NCI-H446 (cell line): ENCODE measurements at regions not wholly inside any gene's neighbourhood (a gene's known extent, or its start where the extent isn't known, plus 50 kb on each side); places are given as distances from the start of the nearest gene placed in this dataset.
A peak's percentile ranks its signal among the peaks of the same experiment; 100 is the strongest.

ENCODE experiments used
- DNase-seq, 2 experiments: peaks; one replicate each; lab custom pipeline; 2025; lab: John Stamatoyannopoulos, UW

DNA sequence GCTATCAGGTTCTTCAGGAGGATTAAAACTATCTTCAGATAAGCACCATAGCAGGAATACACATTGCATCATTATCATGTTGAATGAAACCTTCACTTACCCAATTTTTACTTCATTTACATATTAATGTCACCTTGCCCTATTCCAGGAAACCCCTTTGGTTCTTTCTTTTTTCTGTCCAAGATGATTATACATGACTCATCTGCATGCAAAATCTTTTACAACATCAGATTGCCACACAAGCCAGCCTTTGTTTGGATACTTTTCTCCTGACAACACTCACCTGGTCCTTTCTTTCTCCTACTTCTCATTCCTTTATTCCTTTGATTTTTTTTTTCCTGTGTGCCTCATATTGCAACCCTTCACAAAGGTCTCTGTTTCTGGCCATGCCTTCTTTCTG lies 200.5 kb upstream of the POU3F2 start:
- no peak for DNase-seq

DNA sequence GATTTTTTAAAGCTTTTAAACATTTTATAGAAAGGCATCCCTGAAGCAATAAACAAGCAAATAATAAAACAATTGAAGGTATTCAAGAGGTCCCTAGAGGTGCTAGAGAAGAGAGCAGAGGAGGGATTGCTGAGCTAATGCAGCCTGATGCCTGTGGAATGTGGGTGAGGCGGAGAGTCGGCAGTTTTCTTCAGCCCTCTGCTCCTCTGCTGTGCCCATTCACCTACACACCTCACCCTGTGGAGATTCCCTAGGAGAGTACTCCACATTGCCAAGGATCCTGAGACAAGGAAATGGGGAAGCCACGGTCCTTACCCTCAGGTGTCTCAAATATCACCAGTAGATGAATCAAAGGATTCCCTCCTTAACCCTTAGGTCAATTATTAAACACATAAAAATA lies 199.8 kb upstream of the POU3F2 start:
- no peak for DNase-seq

- DNase-seq = no peak
Observed at GRCh38 chr6:98635191-98635590, 199.2 kb upstream of the POU3F2 start.

DNA sequence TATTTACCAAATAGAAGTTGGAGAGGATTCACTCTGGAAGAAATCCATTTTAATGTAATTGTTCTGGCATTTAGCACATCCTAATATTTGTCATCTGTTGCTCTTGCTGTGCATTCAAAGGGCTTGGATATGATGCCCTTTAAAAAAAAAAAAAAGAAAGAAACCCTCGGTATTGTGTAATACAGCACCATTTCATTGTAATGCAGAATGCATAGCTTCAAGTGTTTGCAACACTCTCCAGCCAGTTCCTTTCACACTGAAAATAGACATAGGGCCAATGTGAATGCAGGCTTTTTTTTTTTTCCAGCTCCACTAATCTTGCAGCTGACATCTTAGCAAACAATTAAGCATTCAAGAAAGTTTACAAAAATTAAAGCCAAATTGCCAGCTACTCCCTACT lies 197.4 kb upstream of the POU3F2 start:
- DNase-seq = no peak

GRCh38 chr6:98639089-98639635 lies 195.2 kb upstream of the POU3F2 start:
- DNase-seq = no peak

- no peak for DNase-seq
Observed at GRCh38 chr6:98640366-98640765, 194.0 kb upstream of the POU3F2 start.

- DNase-seq = peak in 1 of 2 experiments; percentile 0
Observed at GRCh38 chr6:98641949-98642719, 192.2 kb upstream of the POU3F2 start.

DNA sequence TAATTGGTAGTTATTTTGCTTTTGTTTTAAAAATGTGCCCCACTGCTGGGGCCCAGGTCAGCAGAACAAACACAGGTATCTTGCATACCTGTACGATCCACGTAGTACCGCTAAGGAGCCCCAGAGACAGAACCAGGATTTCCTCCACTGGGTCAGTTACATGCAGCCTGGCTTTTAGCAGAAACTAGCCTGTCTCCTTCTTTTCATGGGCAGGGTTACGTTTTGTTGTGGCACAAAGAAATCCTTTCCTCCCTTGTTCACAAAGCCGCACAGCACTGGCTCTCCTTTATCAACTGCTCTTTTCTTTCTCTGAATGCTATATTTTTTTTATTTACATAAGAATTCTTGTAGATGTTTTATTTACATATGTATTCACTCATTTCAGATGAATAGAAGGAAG lies 190.3 kb upstream of the POU3F2 start:
- no peak for DNase-seq

- DNase-seq = no peak
Observed at GRCh38 chr6:98648211-98648914, 186.0 kb upstream of the POU3F2 start.

DNA sequence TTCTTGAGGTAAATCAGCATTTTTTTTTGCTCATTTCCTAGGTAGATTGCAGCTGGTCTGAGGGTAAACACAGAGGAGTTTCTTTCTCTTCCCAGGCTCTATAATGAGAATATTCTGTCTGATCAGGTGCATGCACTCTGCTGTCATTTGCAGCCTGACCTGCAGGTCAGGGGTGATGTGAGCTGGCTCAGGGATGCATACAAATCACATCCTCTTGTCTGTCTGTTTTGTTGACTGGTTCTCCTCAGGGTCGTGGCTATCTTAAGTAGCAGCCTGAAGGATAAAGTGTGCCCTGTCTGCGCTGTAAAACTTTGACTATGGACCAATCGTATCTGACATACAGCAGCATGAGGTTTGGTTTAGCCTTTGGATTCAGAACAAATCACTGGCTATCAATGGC lies 183.4 kb upstream of the POU3F2 start:
- no peak for DNase-seq

- no peak for DNase-seq
Observed at GRCh38 chr6:98653179-98653578, 181.2 kb upstream of the POU3F2 start.

GRCh38 chr6:98657764-98658163 lies 176.6 kb upstream of the POU3F2 start:
- DNase-seq = no peak

DNA sequence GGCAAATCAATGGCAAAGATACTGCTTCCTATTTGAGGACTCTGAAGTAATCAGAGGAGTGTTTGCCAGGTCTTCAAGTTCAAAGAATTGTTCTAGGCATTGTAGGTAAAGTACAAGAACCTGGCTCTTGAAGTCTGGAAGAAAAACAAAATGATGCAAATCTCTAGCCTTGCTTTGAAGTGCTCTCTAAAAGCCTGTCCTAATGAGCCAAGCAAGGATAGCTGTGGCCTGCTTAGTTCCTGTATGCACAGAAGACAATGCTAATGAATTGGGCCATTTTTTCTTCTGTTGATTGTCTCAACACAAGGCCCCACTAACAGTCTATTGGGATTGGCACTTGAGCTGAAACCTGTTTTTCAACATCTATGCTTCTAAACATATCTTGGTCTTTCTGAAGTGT lies 165.0 kb upstream of the POU3F2 start:
- no peak for DNase-seq

GRCh38 chr6:98670045-98670746 lies 164.2 kb upstream of the POU3F2 start:
- no peak for DNase-seq

- peak in 1 of 2 experiments; percentile 6 for DNase-seq
Observed at GRCh38 chr6:98672681-98673475, 161.5 kb upstream of the POU3F2 start.

- no peak for DNase-seq
Observed at GRCh38 chr6:98678481-98678880, 155.9 kb upstream of the POU3F2 start.

DNA sequence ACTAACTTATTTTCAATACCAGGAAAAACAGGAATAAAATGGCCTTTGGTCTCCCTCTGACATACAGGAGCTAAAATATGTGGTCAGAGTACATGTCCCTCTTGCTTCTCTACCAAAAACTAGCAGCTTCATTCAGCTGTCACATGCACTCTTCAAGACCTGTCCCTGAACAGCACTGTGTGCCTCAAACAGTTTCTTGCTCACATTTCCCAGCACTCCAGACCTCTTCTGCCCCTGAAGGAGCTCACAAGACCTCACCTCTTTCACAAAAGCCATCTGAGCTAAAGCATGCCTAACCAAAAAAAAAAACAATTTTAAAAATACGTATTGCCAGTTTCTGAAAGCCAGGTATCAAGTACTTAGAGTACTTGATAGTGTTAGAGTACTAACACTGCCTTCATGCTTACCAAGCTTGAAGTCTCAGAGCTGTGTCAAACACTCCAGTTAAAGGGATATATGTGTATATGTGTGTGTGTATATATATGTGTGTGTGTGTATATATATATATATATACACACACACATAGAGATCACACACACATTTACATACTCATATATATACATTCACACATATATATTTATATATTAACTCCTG lies 148.3 kb upstream of the POU3F2 start:
- DNase-seq = no peak

DNA sequence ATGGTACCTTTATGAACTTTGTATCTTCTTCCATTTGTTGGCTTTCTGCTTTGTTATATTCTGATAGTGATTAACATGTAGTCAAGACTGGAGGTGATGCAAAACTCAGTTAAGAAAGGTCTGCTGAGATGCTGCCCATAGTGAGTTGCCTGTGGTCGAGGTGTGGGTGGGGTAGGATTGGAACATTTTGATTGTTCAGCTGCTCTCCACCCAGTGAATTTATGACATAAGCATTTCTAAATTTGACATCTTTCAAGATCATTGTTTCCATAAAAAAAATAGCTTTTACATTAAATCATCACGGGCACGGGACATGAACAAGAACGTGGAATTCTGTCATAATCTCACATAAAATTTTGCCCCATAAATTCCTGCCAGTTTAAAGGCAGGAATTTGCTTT lies 146.6 kb upstream of the POU3F2 start:
- no peak for DNase-seq

DNA sequence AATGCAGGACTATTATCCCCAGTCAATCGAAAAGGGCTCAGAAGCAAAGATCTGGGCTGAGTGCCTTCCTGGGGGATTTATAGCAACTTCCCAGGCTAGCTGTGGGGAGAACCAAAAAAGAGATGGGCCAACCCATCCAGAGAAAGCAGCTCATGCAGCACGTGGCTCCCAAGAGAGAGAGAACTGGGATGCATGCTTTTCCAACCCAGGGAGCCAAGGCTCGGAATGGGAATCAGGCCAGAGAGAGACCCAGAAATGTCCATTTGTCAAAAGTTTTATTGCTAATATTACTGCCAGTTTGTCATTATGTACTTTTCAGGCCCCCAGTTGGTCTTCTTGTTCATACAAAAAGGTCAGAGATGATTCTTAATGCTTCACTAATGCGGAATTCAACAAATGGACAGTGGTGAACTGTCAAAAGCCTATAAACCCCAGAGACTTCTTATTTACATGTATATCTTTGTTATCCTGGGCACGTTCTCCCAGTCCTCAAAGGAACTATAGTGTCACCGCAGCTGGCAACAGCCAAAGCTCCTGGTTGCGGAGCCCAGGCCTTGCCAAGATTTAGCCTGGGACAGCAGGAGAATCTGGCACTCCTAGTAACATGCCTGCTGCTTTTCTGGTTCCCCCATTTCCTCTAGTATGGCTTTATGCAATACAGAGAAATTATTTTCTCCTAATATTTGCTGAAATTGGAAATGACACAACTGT lies 139.1 kb upstream of the POU3F2 start:
- DNase-seq = peak; percentile 61 to 80

DNA sequence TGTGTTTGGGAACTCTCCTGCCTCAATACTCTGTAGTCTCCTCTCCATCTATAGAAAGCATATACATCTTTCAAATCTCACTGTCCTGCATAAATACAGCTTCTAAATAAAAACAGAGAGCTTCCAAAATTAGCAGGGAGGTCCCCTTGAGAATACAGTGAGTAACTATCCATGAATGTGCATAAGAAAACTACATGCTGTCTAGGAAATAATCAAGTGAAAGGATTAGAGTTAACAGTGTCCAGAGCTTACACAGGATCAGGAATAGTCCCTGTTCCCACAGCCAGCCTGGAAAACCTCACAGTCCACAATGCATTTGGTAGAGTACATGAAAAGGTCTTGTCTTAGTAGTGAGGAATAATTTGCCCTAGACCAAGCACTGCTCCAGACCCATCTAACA lies 123.0 kb upstream of the POU3F2 start:
- DNase-seq = no peak

- no peak for DNase-seq
Observed at GRCh38 chr6:98716341-98716740, 118.0 kb upstream of the POU3F2 start.
